ENCODE measurements at regions not wholly inside any gene's neighbourhood (a gene's known extent, or its start where the extent isn't known, plus 50 kb on each side); places are given as distances from the start of the nearest gene placed in this dataset.

DNA sequence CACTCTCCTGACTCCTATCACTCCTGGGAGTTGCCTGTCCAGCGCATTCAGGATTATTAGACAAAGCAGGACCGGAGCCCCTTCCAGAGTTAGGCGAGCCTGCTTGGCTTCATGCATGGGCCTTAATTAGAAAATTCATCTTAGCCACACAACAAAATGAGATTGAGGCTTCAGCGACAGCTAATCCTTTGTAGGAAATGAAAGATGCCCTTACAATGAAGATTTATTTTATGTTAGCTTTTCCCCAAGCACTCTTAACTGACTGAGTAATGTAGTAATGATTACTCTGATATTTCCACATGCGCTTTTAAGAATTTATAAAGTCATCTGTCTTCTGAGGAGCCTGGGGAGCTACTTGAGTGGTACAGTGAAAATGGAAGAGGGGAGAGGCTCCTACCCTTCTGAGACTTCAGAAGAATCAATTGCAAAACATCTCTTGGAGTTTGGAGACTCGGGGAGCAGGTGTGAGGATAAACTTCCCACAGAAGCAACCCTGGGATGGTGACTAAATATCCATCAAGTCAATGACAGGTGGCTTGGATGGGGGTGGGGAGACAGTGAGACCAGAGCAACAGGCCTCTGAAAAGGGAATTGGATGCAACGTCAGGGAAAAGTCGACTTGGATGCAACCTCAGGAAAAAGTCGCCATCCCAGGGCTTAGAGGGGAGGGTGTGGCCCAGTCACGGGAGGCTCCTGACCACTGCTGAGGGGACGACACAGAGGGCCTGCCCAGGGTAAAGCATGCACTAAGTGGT, 434.5 kb upstream of the B3GAT1 start:
- TF ChIP-seq, protein P1, sequence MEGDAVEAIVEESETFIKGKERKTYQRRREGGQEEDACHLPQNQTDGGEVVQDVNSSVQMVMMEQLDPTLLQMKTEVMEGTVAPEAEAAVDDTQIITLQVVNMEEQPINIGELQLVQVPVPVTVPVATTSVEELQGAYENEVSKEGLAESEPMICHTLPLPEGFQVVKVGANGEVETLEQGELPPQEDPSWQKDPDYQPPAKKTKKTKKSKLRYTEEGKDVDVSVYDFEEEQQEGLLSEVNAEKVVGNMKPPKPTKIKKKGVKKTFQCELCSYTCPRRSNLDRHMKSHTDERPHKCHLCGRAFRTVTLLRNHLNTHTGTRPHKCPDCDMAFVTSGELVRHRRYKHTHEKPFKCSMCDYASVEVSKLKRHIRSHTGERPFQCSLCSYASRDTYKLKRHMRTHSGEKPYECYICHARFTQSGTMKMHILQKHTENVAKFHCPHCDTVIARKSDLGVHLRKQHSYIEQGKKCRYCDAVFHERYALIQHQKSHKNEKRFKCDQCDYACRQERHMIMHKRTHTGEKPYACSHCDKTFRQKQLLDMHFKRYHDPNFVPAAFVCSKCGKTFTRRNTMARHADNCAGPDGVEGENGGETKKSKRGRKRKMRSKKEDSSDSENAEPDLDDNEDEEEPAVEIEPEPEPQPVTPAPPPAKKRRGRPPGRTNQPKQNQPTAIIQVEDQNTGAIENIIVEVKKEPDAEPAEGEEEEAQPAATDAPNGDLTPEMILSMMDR (IDR thresholded peaks at IDR 0.05): no peak
- TF ChIP-seq, protein P2, sequence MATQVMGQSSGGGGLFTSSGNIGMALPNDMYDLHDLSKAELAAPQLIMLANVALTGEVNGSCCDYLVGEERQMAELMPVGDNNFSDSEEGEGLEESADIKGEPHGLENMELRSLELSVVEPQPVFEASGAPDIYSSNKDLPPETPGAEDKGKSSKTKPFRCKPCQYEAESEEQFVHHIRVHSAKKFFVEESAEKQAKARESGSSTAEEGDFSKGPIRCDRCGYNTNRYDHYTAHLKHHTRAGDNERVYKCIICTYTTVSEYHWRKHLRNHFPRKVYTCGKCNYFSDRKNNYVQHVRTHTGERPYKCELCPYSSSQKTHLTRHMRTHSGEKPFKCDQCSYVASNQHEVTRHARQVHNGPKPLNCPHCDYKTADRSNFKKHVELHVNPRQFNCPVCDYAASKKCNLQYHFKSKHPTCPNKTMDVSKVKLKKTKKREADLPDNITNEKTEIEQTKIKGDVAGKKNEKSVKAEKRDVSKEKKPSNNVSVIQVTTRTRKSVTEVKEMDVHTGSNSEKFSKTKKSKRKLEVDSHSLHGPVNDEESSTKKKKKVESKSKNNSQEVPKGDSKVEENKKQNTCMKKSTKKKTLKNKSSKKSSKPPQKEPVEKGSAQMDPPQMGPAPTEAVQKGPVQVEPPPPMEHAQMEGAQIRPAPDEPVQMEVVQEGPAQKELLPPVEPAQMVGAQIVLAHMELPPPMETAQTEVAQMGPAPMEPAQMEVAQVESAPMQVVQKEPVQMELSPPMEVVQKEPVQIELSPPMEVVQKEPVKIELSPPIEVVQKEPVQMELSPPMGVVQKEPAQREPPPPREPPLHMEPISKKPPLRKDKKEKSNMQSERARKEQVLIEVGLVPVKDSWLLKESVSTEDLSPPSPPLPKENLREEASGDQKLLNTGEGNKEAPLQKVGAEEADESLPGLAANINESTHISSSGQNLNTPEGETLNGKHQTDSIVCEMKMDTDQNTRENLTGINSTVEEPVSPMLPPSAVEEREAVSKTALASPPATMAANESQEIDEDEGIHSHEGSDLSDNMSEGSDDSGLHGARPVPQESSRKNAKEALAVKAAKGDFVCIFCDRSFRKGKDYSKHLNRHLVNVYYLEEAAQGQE (IDR thresholded peaks at IDR 0.05; ENCODE audit: insufficient read depth in 1 of 2, low read depth in 2 of 2, low read length in 1 of 2): no peak
- no peak for TF ChIP-seq POLR2AphosphoS5 (IDR thresholded peaks at IDR 0.05; ENCODE audit: low read depth, low read length)
- TF ChIP-seq TCF7L2 (IDR thresholded peaks at IDR 0.05; ENCODE audit: low read depth, low read length): no peak

All from Panc1 (cell line).